ENCODE measurements at regions not wholly inside any gene's neighbourhood (a gene's known extent, or its start where the extent isn't known, plus 50 kb on each side); places are given as distances from the start of the nearest gene placed in this dataset.

GRCh38 chr19:28869459-28869858 lies 343.5 kb downstream of the UQCRFS1 start:
- no TSS peak for BruUV-seq (replicated peaks)
- H3K4me3 ChIP-seq (replicated peaks in 1 of 3; ENCODE audit: insufficient read depth in 1 of 3, low read depth in 1 of 3, low read length in 3 of 3), result no peak overlapping the region
- H3K79me2 ChIP-seq (ENCODE audit: control insufficient read depth, insufficient read depth, low read length), result no peaks in the 10 kb centered on the region
- no peaks in the 10 kb centered on the region for H3K4me1 ChIP-seq (ENCODE audit: control insufficient read depth, extremely low read depth, insufficient read depth, low read length)
- H3K27ac ChIP-seq (ENCODE audit: insufficient read depth, low read depth, low read length), result no peak overlapping the region
- dilution Hi-C loops (cut with MboI; ENCODE audit: extremely low pct_ligation_motif_present, low sequenced_read_pairs), result no loop called here
- DNase-seq (ENCODE audit: low read depth, low spot score) (no peak), FAIRE-seq (no peak)
- ChIA-PET CTCF (no interaction called here), POLR2A (no interaction called here)
- H3K9me3 ChIP-seq (replicated peaks; ENCODE audit: control insufficient read depth, insufficient read depth, low read length), result no peaks in the 10 kb centered on the region
- intact Hi-C loops (cut with micrococcal nuclease), result no loop called here
- H3K4me2 ChIP-seq (ENCODE audit: insufficient read depth, low read length), result no peak overlapping the region
- no peaks in the 10 kb centered on the region for H3K36me3 ChIP-seq (ENCODE audit: control insufficient read depth in 2 of 2, extremely low read depth in 1 of 2, insufficient read depth in 2 of 2, low read length in 2 of 2)
- no peak overlapping the region for H2AFZ ChIP-seq (ENCODE audit: low read depth, low read length)
- no peaks in the 10 kb centered on the region for H3K27me3 ChIP-seq (ENCODE audit: control insufficient read depth in 2 of 2, insufficient read depth in 2 of 2, low read length in 2 of 2)
- TF ChIP-seq EZH2 (IDR thresholded peaks at IDR 0.05; ENCODE audit: borderline replicate concordance, low read depth, low read length, severe bottlenecking), result no peak
- no peak for TF ChIP-seq FOS (IDR thresholded peaks at IDR 0.05; ENCODE audit: borderline replicate concordance, insufficient read depth, low read length)
- no peak for TF ChIP-seq POLR2A (IDR thresholded peaks at IDR 0.05; ENCODE audit: low read depth, low read length)
- no peak for TF ChIP-seq POLR2AphosphoS5 (IDR thresholded peaks at IDR 0.05; ENCODE audit: insufficient read depth, low read depth, low read length)
- no peak for TF ChIP-seq JUN (IDR thresholded peaks at IDR 0.05; ENCODE audit: borderline replicate concordance, insufficient read depth, insufficient read length, low read depth)
- no peak for TF ChIP-seq MYC (IDR thresholded peaks at IDR 0.05; ENCODE audit: low read depth, low read length)
- no peak for TF ChIP-seq GATA2 (IDR thresholded peaks at IDR 0.05; ENCODE audit: insufficient read depth, insufficient read length, low read depth, low read length)
- no peak for TF ChIP-seq CTCF (IDR thresholded peaks at IDR 0.05; ENCODE audit: extremely low read depth in 1 of 2, insufficient read depth in 1 of 2, low read depth in 1 of 2, low read length in 2 of 2)
- H3K9ac ChIP-seq (replicated peaks; ENCODE audit: extremely low read depth, insufficient read depth, low read length), result no peak overlapping the region
- no peaks in the 10 kb centered on the region for H3K9me1 ChIP-seq (replicated peaks; ENCODE audit: control insufficient read depth, extremely low read depth, insufficient read depth, low read length)
- H4K20me1 ChIP-seq (replicated peaks; ENCODE audit: control insufficient read depth, extremely low read depth, insufficient read depth, low read length), result no peaks in the 10 kb centered on the region

Data from endothelial cell of umbilical vein (primary cell).